GM12892 (cell line): ENCODE measurements at regions not wholly inside any gene's neighbourhood (a gene's known extent, or its start where the extent isn't known, plus 50 kb on each side); places are given as distances from the start of the nearest gene placed in this dataset.

ENCODE experiments used
- POLR2A ChIP-seq: IDR thresholded peaks from 2 replicates; pipeline ENCODE4 v1.6.1; 2011; ENCODE audit warnings: low read depth, low read length, control low read depth
- POLR2AphosphoS5 ChIP-seq: IDR thresholded peaks from 2 replicates; pipeline ENCODE4 v1.6.1; 2011; ENCODE audit warnings: low read depth, low read length, control low read depth
- TAF1 ChIP-seq: IDR thresholded peaks from 2 replicates; pipeline ENCODE4 v1.6.1; 2011; ENCODE audit warnings: low read depth, mild to moderate bottlenecking, control low read depth, low read length, borderline replicate concordance

DNA sequence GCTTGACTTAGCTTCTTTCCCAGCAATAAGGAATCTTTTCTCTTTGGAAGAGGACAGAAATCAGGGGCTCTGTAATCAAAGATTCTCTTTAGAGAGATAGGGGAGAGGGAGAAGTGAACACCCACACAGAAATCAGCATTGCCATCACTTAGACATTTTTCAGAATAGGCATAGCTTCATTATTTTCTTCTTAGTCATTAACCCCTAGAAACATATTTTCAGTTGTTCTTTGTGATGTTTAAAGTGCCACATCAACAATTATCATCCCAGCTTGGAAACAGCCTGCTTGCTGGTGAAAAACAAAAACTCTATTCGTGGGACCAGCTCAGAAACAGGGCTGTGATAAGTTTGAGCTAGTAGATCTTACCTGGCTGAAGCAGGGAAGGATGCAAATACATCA lies 88.3 kb upstream of the SLC44A3 start:
- TF ChIP-seq POLR2A = no peak
- TF ChIP-seq POLR2AphosphoS5 = no peak
- TF ChIP-seq TAF1 = no peak
